Vagina (tissue), 2 donors: ENCODE measurements at regions not wholly inside any gene's neighbourhood (a gene's known extent, or its start where the extent isn't known, plus 50 kb on each side); places are given as distances from the start of the nearest gene placed in this dataset.

Experiments
- DNase-seq, 2 donors: peaks; one replicate each; pipeline ENCODE4 v3.0.0-alpha.2; 2017; ENCODE audit errors: extremely low spot score in 2 of 2
- H3K27ac ChIP-seq: fragments of 200-600 bp; sonication (generic); one replicate; pipeline ENCODE4 v1.5.1; 2019
- H3K27me3 ChIP-seq: fragments of 200-600 bp; sonication (generic); one replicate; pipeline ENCODE4 v1.5.1; 2019
- H3K36me3 ChIP-seq, 2 donors: fragments of 200-600 bp; sonication (generic); one replicate each; pipeline ENCODE4 v1.5.1; 2017 to 2019
- H3K4me1 ChIP-seq: fragments of 200-600 bp; sonication (generic); one replicate; pipeline ENCODE4 v1.5.1; 2019
- H3K4me3 ChIP-seq, 2 donors: fragments of 200-600 bp; sonication (generic); 1 replicate in 1 of 2; 2 replicates in 1 of 2; pipeline ENCODE4 v1.5.1; 2016 to 2019
- H3K9me3 ChIP-seq: fragments of 200-600 bp; sonication (generic); one replicate; pipeline ENCODE4 v1.5.1; 2019
- POLR2A ChIP-seq, 2 donors: fragments of 450-650 bp; IDR thresholded peaks; one replicate each; pipeline ENCODE4 v1.6.1; 2017; ENCODE audit warnings: antibody characterized with exemption in 2 of 2, mild to moderate bottlenecking in 2 of 2, moderate library complexity in 2 of 2
- POLR2AphosphoS5 ChIP-seq, 2 donors: sonication (generic); formaldehyde crosslinking; IDR thresholded peaks; one replicate each; pipeline ENCODE4 v1.9.0; 2017; ENCODE audit warnings: antibody characterized with exemption in 2 of 2, mild to moderate bottlenecking in 2 of 2, low read depth in 1 of 2; ENCODE audit not compliant: insufficient read depth in 1 of 2
- intact Hi-C: fragments of 100-400 bp; cut with DNase I; formaldehyde crosslinking; loops from one replicate; pipeline ENCODE4 v1.15.1; 2023
- TF ChIP-seq, protein P1 (sequence below), 3 experiments: fragments of 450-650 bp in 2 of 3; fragments of 200-600 bp in 1 of 3; sonication (generic) in 1 of 3; IDR thresholded peaks; one replicate each; pipeline ENCODE4 v1.5.1; 2017 to 2019; ENCODE audit warnings: antibody characterized with exemption in 3 of 3, mild to moderate bottlenecking in 2 of 3, moderate library complexity in 2 of 3

DNA sequence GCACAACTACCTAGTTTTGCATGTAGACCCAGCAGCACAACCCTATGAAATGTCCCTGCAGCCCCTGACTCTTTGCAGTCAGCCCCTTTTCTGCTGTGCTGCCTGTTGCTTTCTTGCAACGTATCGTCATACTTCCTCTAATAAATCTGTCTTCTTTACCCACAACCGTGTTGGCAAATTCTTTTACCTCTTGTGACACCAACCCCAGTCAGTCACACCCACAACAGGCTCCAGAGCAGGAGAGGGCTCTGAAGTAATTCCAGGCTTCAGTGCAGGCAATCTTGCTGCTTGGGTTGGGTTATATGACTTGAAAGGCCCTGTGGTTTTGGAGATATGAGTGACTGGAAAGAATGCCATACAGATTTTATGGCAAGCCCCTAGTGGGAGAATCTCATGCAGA lies 79.1 kb upstream of the KCNH7 start:
- no peak for DNase-seq
- H3K36me3 ChIP-seq, result no peaks in the 10 kb centered on the region
- H3K27me3 ChIP-seq, result no peaks in the 10 kb centered on the region
- H3K4me3 ChIP-seq, result no peak overlapping the region
- no peaks in the 10 kb centered on the region for H3K9me3 ChIP-seq
- no peak for TF ChIP-seq POLR2AphosphoS5 (IDR thresholded peaks at IDR 0.05; ENCODE audit: insufficient read depth in 1 of 2, low read depth in 1 of 2)
- TF ChIP-seq, protein P1, sequence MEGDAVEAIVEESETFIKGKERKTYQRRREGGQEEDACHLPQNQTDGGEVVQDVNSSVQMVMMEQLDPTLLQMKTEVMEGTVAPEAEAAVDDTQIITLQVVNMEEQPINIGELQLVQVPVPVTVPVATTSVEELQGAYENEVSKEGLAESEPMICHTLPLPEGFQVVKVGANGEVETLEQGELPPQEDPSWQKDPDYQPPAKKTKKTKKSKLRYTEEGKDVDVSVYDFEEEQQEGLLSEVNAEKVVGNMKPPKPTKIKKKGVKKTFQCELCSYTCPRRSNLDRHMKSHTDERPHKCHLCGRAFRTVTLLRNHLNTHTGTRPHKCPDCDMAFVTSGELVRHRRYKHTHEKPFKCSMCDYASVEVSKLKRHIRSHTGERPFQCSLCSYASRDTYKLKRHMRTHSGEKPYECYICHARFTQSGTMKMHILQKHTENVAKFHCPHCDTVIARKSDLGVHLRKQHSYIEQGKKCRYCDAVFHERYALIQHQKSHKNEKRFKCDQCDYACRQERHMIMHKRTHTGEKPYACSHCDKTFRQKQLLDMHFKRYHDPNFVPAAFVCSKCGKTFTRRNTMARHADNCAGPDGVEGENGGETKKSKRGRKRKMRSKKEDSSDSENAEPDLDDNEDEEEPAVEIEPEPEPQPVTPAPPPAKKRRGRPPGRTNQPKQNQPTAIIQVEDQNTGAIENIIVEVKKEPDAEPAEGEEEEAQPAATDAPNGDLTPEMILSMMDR (IDR thresholded peaks at IDR 0.05), result no peak
- no peak overlapping the region for H3K27ac ChIP-seq
- intact Hi-C loops, result no loop called here
- H3K4me1 ChIP-seq, result no peaks in the 10 kb centered on the region

DNA sequence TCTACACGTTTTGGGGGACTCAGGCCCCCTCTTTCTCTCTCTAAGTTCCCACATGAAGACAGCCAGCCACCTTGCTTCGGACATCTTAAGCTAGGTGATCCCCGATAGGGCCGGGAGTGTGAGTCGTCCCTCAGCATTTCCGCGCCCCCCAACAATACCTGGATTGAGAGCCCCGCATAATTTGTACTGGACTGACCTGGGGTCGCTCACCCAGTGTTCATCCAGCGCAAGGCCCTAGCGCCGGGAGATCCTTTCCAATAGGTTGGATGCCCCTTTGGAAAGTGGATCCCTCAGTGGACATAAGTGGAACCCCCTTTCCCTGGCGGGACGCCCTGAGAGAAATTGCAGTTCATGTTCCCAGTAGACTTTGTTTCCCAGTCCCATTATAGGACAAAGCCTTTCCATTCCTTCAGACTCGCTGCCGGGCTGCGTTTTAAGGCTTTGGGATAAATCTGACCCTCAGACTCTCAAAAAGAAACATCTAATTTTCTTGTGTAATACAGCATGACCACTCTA lies 77.8 kb upstream of the KCNH7 start:
- intact Hi-C loops, result no loop called here
- H3K4me1 ChIP-seq, result no peaks in the 10 kb centered on the region
- H3K4me3 ChIP-seq, result no peak overlapping the region
- no peak for DNase-seq
- H3K27ac ChIP-seq, result no peak overlapping the region
- no peaks in the 10 kb centered on the region for H3K9me3 ChIP-seq
- H3K27me3 ChIP-seq, result no peaks in the 10 kb centered on the region
- no peaks in the 10 kb centered on the region for H3K36me3 ChIP-seq
- TF ChIP-seq POLR2AphosphoS5 (IDR thresholded peaks at IDR 0.05; ENCODE audit: insufficient read depth in 1 of 2, low read depth in 1 of 2) (no peak), POLR2A (IDR thresholded peaks at IDR 0.05) (no peak)
- TF ChIP-seq, protein P1 (IDR thresholded peaks at IDR 0.05), result no peak

- Histone ChIP-seq H3K9me3 (no peaks in the 10 kb centered on the region), H3K36me3 (no peaks in the 10 kb centered on the region), H3K27ac (no peak overlapping the region), H3K4me3 (no peak overlapping the region), H3K27me3 (no peaks in the 10 kb centered on the region), H3K4me1 (no peaks in the 10 kb centered on the region)
- no peak for DNase-seq
- intact Hi-C loops, result no loop called here
- no peak for TF ChIP-seq POLR2A (IDR thresholded peaks at IDR 0.05)
- no peak for TF ChIP-seq POLR2AphosphoS5 (IDR thresholded peaks at IDR 0.05; ENCODE audit: insufficient read depth in 1 of 2, low read depth in 1 of 2)
- TF ChIP-seq, protein P1 (IDR thresholded peaks at IDR 0.05), result no peak
Observed at GRCh38 chr2:162915858-162916257, 77.3 kb upstream of the KCNH7 start.

- TF ChIP-seq POLR2AphosphoS5 (IDR thresholded peaks at IDR 0.05; ENCODE audit: insufficient read depth in 1 of 2, low read depth in 1 of 2) (no peak), POLR2A (IDR thresholded peaks at IDR 0.05) (no peak)
- TF ChIP-seq, protein P1 (IDR thresholded peaks at IDR 0.05), result no peak
- Histone ChIP-seq H3K4me3 (no peak overlapping the region), H3K27me3 (no peaks in the 10 kb centered on the region), H3K4me1 (no peaks in the 10 kb centered on the region), H3K36me3 (no peaks in the 10 kb centered on the region), H3K27ac (no peak overlapping the region), H3K9me3 (no peaks in the 10 kb centered on the region)
- no peak for DNase-seq
- intact Hi-C loops, result no loop called here
Observed at GRCh38 chr2:162914161-162914560, 75.6 kb upstream of the KCNH7 start.

- TF ChIP-seq, protein P1 (IDR thresholded peaks at IDR 0.05), result no peak
- no peak for TF ChIP-seq POLR2AphosphoS5 (IDR thresholded peaks at IDR 0.05; ENCODE audit: insufficient read depth in 1 of 2, low read depth in 1 of 2)
- no peak for TF ChIP-seq POLR2A (IDR thresholded peaks at IDR 0.05)
- no peaks in the 10 kb centered on the region for H3K27me3 ChIP-seq
- H3K4me1 ChIP-seq, result no peaks in the 10 kb centered on the region
- no peak for DNase-seq
- H3K27ac ChIP-seq, result no peak overlapping the region
- intact Hi-C loops, result no loop called here
- no peak overlapping the region for H3K4me3 ChIP-seq
- no peaks in the 10 kb centered on the region for H3K36me3 ChIP-seq
- H3K9me3 ChIP-seq, result no peaks in the 10 kb centered on the region
Observed at GRCh38 chr2:162912787-162913186, 74.2 kb upstream of the KCNH7 start.
